Neural cell (in vitro differentiated cells): ENCODE measurements at regions not wholly inside any gene's neighbourhood (a gene's known extent, or its start where the extent isn't known, plus 50 kb on each side); places are given as distances from the start of the nearest gene placed in this dataset.
A peak's percentile ranks its signal among the peaks of the same experiment; 100 is the strongest.

ENCODE experiments used
- H2AFZ ChIP-seq: fragments of 200-600, 300-800 bp; sonication (generic), shearing (Covaris generic); 2 replicates; pipeline ENCODE4 v1.6.0; 2014; ENCODE audit warnings: low read depth, mild to moderate bottlenecking, antibody characterized with exemption, low read length, moderate library complexity
- H3F3A ChIP-seq: fragments of 200-600 bp; shearing (Covaris generic); 2 replicates; pipeline ENCODE4 v1.6.1; 2016; ENCODE audit warnings: mild to moderate bottlenecking, moderate library complexity, mixed read lengths, antibody characterized with exemption, low read length; ENCODE audit not compliant: insufficient read depth, poor library complexity, severe bottlenecking
- H3K27ac ChIP-seq: fragments of 200-600, 300-800 bp; sonication (generic), shearing (Covaris generic); 2 replicates; pipeline ENCODE4 v1.5.1; 2014; ENCODE audit warnings: mild to moderate bottlenecking, low read length, moderate library complexity
- H3K27me3 ChIP-seq: fragments of 300-800, 200-600 bp; sonication (generic), shearing (Covaris generic); 2 replicates; pipeline ENCODE4 v1.6.0; 2014; ENCODE audit warnings: mild to moderate bottlenecking, low read depth, low read length, moderate library complexity; ENCODE audit not compliant: insufficient read depth
- H3K36me3 ChIP-seq: fragments of 300-800, 200-600 bp; sonication (generic), shearing (Covaris generic); 2 replicates; pipeline ENCODE4 v1.5.1; 2014; ENCODE audit warnings: mild to moderate bottlenecking, antibody characterized with exemption, low read length, moderate library complexity; ENCODE audit not compliant: insufficient read depth
- H3K4me2 ChIP-seq: fragments of 300-800, 200-600 bp; sonication (generic), shearing (Covaris generic); 2 replicates; pipeline ENCODE4 v1.6.0; 2014; ENCODE audit warnings: mild to moderate bottlenecking, low read length
- H3K4me3 ChIP-seq: fragments of 300-800, 200-600 bp; sonication (generic), shearing (Covaris generic); 2 replicates; pipeline ENCODE4 v1.5.1; 2014; ENCODE audit warnings: mild to moderate bottlenecking, low read length, moderate library complexity
- H3K79me2 ChIP-seq: fragments of 200-600 bp; shearing (Covaris generic); replicated peaks from 2 replicates; pipeline ENCODE4 v1.6.0; 2014; ENCODE audit warnings: mild to moderate bottlenecking, low read length, moderate library complexity; ENCODE audit not compliant: insufficient read depth
- H3K9ac ChIP-seq: fragments of 300-800, 200-600 bp; sonication (generic), shearing (Covaris generic); 2 replicates; pipeline ENCODE4 v1.6.1; 2016; ENCODE audit warnings: mild to moderate bottlenecking, low read length, mixed read lengths
- H3K9me2 ChIP-seq: fragments of 200-600 bp; shearing (Covaris generic); 2 replicates; pipeline ENCODE4 v1.6.1; 2016; ENCODE audit warnings: mild to moderate bottlenecking, low read length, mixed read lengths; ENCODE audit not compliant: insufficient read depth
- H3K9me3 ChIP-seq: fragments of 200-600, 300-800 bp; sonication (generic), shearing (Covaris generic); 2 replicates; pipeline ENCODE4 v1.6.1; 2016; ENCODE audit warnings: mild to moderate bottlenecking, mixed run types, low read length, moderate library complexity, mixed read lengths
- H4K20me1 ChIP-seq: fragments of 200-600 bp; shearing (Covaris generic); 2 replicates; pipeline ENCODE4 v1.6.1; 2016; ENCODE audit warnings: mild to moderate bottlenecking, mixed run types; ENCODE audit not compliant: insufficient read depth
- EZH2 ChIP-seq: fragments of 200-600, 300-800 bp; shearing (Covaris generic), sonication (generic); IDR thresholded peaks from 2 replicates; pipeline ENCODE4 v1.6.1; 2014; ENCODE audit warnings: antibody characterized with exemption, low read length, borderline replicate concordance, mild to moderate bottlenecking; ENCODE audit not compliant: insufficient read depth, poor library complexity, severe bottlenecking
- RAD21 ChIP-seq: fragments of 450-650 bp; conservative IDR thresholded peaks from 2 replicates; pipeline ENCODE4 v1.6.1; 2014; ENCODE audit warnings: antibody characterized with exemption, mild to moderate bottlenecking, moderate library complexity
- SMC3 ChIP-seq: fragments of 450-650 bp; conservative IDR thresholded peaks from 2 replicates; pipeline ENCODE4 v1.6.1; 2014; ENCODE audit warnings: antibody characterized with exemption, mild to moderate bottlenecking, moderate library complexity; ENCODE audit not compliant: poor library complexity
- TAF1 ChIP-seq: IDR thresholded peaks from 2 replicates; pipeline ENCODE4 v1.6.1; 2012; ENCODE audit warnings: low read depth
- TF ChIP-seq, protein P1 (sequence below): fragments of 450-650 bp; IDR thresholded peaks from 2 replicates; pipeline ENCODE4 v1.5.1; 2014; ENCODE audit warnings: antibody characterized with exemption, mild to moderate bottlenecking, moderate library complexity; ENCODE audit not compliant: poor library complexity, severe bottlenecking
- TF ChIP-seq, protein P2 (sequence below): IDR thresholded peaks from 2 replicates; pipeline ENCODE4 v1.6.1; 2012; ENCODE audit warnings: borderline replicate concordance

- Histone ChIP-seq H3K79me2 (no peaks in the 10 kb centered on the region), H3K9ac (no peak overlapping the region), H3K27me3 (no peaks in the 10 kb centered on the region), H3K9me2 (no peaks in the 10 kb centered on the region), H2AFZ (no peak overlapping the region), H3F3A (no peaks in the 10 kb centered on the region), H4K20me1 (no peaks in the 10 kb centered on the region), H3K36me3 (no peaks in the 10 kb centered on the region), H3K4me2 (no peak overlapping the region), H3K27ac (no peak overlapping the region), H3K4me3 (no peak overlapping the region), H3K9me3 (no peaks in the 10 kb centered on the region)
- TF ChIP-seq SMC3 (no peak), EZH2 (no peak), TAF1 (no peak)
- TF ChIP-seq, protein P1, sequence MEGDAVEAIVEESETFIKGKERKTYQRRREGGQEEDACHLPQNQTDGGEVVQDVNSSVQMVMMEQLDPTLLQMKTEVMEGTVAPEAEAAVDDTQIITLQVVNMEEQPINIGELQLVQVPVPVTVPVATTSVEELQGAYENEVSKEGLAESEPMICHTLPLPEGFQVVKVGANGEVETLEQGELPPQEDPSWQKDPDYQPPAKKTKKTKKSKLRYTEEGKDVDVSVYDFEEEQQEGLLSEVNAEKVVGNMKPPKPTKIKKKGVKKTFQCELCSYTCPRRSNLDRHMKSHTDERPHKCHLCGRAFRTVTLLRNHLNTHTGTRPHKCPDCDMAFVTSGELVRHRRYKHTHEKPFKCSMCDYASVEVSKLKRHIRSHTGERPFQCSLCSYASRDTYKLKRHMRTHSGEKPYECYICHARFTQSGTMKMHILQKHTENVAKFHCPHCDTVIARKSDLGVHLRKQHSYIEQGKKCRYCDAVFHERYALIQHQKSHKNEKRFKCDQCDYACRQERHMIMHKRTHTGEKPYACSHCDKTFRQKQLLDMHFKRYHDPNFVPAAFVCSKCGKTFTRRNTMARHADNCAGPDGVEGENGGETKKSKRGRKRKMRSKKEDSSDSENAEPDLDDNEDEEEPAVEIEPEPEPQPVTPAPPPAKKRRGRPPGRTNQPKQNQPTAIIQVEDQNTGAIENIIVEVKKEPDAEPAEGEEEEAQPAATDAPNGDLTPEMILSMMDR: no peak
- TF ChIP-seq, protein P2, sequence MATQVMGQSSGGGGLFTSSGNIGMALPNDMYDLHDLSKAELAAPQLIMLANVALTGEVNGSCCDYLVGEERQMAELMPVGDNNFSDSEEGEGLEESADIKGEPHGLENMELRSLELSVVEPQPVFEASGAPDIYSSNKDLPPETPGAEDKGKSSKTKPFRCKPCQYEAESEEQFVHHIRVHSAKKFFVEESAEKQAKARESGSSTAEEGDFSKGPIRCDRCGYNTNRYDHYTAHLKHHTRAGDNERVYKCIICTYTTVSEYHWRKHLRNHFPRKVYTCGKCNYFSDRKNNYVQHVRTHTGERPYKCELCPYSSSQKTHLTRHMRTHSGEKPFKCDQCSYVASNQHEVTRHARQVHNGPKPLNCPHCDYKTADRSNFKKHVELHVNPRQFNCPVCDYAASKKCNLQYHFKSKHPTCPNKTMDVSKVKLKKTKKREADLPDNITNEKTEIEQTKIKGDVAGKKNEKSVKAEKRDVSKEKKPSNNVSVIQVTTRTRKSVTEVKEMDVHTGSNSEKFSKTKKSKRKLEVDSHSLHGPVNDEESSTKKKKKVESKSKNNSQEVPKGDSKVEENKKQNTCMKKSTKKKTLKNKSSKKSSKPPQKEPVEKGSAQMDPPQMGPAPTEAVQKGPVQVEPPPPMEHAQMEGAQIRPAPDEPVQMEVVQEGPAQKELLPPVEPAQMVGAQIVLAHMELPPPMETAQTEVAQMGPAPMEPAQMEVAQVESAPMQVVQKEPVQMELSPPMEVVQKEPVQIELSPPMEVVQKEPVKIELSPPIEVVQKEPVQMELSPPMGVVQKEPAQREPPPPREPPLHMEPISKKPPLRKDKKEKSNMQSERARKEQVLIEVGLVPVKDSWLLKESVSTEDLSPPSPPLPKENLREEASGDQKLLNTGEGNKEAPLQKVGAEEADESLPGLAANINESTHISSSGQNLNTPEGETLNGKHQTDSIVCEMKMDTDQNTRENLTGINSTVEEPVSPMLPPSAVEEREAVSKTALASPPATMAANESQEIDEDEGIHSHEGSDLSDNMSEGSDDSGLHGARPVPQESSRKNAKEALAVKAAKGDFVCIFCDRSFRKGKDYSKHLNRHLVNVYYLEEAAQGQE: no peak
Observed at GRCh38 chr4:157992948-157993839, 179.6 kb downstream of the GASK1B start.

- no peaks in the 10 kb centered on the region for H3K79me2 ChIP-seq
- H2AFZ ChIP-seq: no peak overlapping the region
- TF ChIP-seq SMC3 (peak; percentile 89), EZH2 (no peak), RAD21 (peak; percentile 88)
- TF ChIP-seq, protein P1: peak; percentile 80
- H3K9me3 ChIP-seq: no peaks in the 10 kb centered on the region
- H3F3A ChIP-seq: no peaks in the 10 kb centered on the region
- H4K20me1 ChIP-seq: no peaks in the 10 kb centered on the region
- H3K36me3 ChIP-seq: no peaks in the 10 kb centered on the region
- H3K27me3 ChIP-seq: no peaks in the 10 kb centered on the region
- H3K9ac ChIP-seq: no peak overlapping the region
- no peak overlapping the region for H3K4me2 ChIP-seq
- no peak overlapping the region for H3K4me3 ChIP-seq
- no peaks in the 10 kb centered on the region for H3K9me2 ChIP-seq
- no peak overlapping the region for H3K27ac ChIP-seq
Observed at GRCh38 chr4:157992038-157992705, 180.7 kb downstream of the GASK1B start.
